Loucy (cell line): ENCODE measurements at regions not wholly inside any gene's neighbourhood (a gene's known extent, or its start where the extent isn't known, plus 50 kb on each side); places are given as distances from the start of the nearest gene placed in this dataset.

ENCODE experiments used
- H2AFZ ChIP-seq: fragments of 200-600 bp; sonication (generic); 2 replicates; pipeline ENCODE4 v1.6.0; 2016; ENCODE audit warnings: antibody characterized with exemption, mild to moderate bottlenecking, low read length, moderate library complexity
- H3F3A ChIP-seq: fragments of 200-600 bp; 2 replicates; pipeline ENCODE4 v1.6.0; 2016; ENCODE audit warnings: antibody characterized with exemption, low read depth, mild to moderate bottlenecking
- H3K27me3 ChIP-seq: fragments of 200-600 bp; sonication (generic); 2 replicates; pipeline ENCODE4 v1.6.1; 2014; ENCODE audit warnings: low read length, mild to moderate bottlenecking; ENCODE audit not compliant: insufficient read depth, poor library complexity, severe bottlenecking
- H3K36me3 ChIP-seq: fragments of 200-600 bp; sonication (generic); 2 replicates; pipeline ENCODE4 v1.6.1; 2016; ENCODE audit warnings: low read length; ENCODE audit not compliant: insufficient read depth
- H3K4me1 ChIP-seq: fragments of 200-600 bp; sonication (generic); 2 replicates; pipeline ENCODE4 v1.5.1; 2014; ENCODE audit warnings: low read length, mild to moderate bottlenecking; ENCODE audit not compliant: insufficient read depth, poor library complexity, severe bottlenecking
- H3K4me2 ChIP-seq: fragments of 200-600 bp; sonication (generic); 2 replicates; pipeline ENCODE4 v1.6.0; 2014; ENCODE audit warnings: antibody characterized with exemption, low read length, low read depth, mild to moderate bottlenecking; ENCODE audit not compliant: poor library complexity, severe bottlenecking
- H3K4me3 ChIP-seq: fragments of 200-600 bp; sonication (generic); 2 replicates; pipeline ENCODE4 v1.5.1; 2014; ENCODE audit warnings: low read length, mild to moderate bottlenecking, mixed read lengths; ENCODE audit not compliant: poor library complexity, severe bottlenecking
- H3K79me2 ChIP-seq: fragments of 200-600 bp; sonication (generic); 2 replicates; pipeline ENCODE4 v1.6.1; 2014; ENCODE audit warnings: low read length; ENCODE audit not compliant: insufficient read depth
- H3K9ac ChIP-seq: fragments of 200-600 bp; sonication (generic); 2 replicates; pipeline ENCODE4 v1.6.0; 2014; ENCODE audit warnings: mild to moderate bottlenecking, low read depth, low read length, moderate library complexity; ENCODE audit not compliant: poor library complexity, severe bottlenecking
- H3K9me2 ChIP-seq: fragments of 200-600 bp; sonication (generic); replicated peaks from 2 replicates; pipeline ENCODE4 v1.6.1; 2016; ENCODE audit warnings: low read depth, low read length, mixed read lengths
- H3K9me3 ChIP-seq: fragments of 200-600 bp; sonication (generic); 2 replicates; pipeline ENCODE4 v1.6.1; 2014; ENCODE audit warnings: mild to moderate bottlenecking, antibody characterized with exemption, low read length, low read depth; ENCODE audit not compliant: insufficient read depth
- H4K20me1 ChIP-seq: fragments of 200-600 bp; sonication (generic); 2 replicates; pipeline ENCODE4 v1.6.0; 2014; ENCODE audit warnings: antibody characterized with exemption, low read length, mild to moderate bottlenecking; ENCODE audit not compliant: insufficient read depth, poor library complexity, severe bottlenecking
- EZH2phosphoT487 ChIP-seq: fragments of 200-600 bp; IDR thresholded peaks from 2 replicates; pipeline ENCODE4 v1.6.1; 2018; ENCODE audit warnings: antibody characterized with exemption, mild to moderate bottlenecking, moderate library complexity, borderline replicate concordance
- TF ChIP-seq, protein P1 (sequence below): fragments of 200-600 bp; sonication (generic); conservative IDR thresholded peaks from 2 replicates; pipeline ENCODE4 v1.5.1; 2014; ENCODE audit warnings: mild to moderate bottlenecking, antibody characterized with exemption, low read length

DNA sequence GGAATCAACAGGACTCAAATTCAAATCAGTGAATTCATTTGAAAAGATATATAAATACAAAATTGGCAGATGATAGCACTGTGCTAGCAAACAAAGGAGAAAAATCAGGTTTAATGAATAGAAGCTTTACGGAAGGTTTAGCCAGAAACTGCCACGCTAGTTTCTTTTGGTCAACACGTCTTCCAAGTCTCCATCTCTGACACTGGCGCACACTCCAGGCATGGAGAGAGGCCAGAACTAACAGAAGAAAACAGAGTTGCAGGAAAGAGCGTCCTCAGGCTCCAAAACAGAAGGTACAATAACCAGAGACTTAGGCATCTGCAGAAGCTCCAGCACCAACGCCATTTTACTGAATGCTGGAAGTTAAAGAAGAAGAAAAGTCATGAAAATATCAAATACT lies 497.3 kb upstream of the FRG1 start:
- H3K4me1 ChIP-seq = no peaks in the 10 kb centered on the region
- peaks cover 6% of the 10 kb centered on the region; the same call in 1 of the 2 replicates for H3K9me3 ChIP-seq
- TF ChIP-seq, protein P1, sequence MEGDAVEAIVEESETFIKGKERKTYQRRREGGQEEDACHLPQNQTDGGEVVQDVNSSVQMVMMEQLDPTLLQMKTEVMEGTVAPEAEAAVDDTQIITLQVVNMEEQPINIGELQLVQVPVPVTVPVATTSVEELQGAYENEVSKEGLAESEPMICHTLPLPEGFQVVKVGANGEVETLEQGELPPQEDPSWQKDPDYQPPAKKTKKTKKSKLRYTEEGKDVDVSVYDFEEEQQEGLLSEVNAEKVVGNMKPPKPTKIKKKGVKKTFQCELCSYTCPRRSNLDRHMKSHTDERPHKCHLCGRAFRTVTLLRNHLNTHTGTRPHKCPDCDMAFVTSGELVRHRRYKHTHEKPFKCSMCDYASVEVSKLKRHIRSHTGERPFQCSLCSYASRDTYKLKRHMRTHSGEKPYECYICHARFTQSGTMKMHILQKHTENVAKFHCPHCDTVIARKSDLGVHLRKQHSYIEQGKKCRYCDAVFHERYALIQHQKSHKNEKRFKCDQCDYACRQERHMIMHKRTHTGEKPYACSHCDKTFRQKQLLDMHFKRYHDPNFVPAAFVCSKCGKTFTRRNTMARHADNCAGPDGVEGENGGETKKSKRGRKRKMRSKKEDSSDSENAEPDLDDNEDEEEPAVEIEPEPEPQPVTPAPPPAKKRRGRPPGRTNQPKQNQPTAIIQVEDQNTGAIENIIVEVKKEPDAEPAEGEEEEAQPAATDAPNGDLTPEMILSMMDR = no peak
- no peak for TF ChIP-seq EZH2phosphoT487
- no peaks in the 10 kb centered on the region for H3F3A ChIP-seq
- H3K9me2 ChIP-seq = no peaks in the 10 kb centered on the region
- no peak overlapping the region for H2AFZ ChIP-seq
- H3K27me3 ChIP-seq = no peaks in the 10 kb centered on the region
- H3K9ac ChIP-seq = no peak overlapping the region
- H3K79me2 ChIP-seq = no peaks in the 10 kb centered on the region
- H4K20me1 ChIP-seq = no peaks in the 10 kb centered on the region
- no peaks in the 10 kb centered on the region for H3K36me3 ChIP-seq
- H3K4me3 ChIP-seq = no peak overlapping the region
- no peak overlapping the region for H3K4me2 ChIP-seq

GRCh38 chr4:189445613-189446012 lies 495.1 kb upstream of the FRG1 start:
- Histone ChIP-seq H3K4me3 (no peak overlapping the region), H3K79me2 (no peaks in the 10 kb centered on the region), H4K20me1 (no peaks in the 10 kb centered on the region), H3K36me3 (no peaks in the 10 kb centered on the region), H3F3A (no peaks in the 10 kb centered on the region), H3K9ac (no peak overlapping the region), H3K4me2 (no peak overlapping the region), H2AFZ (no peak overlapping the region), H3K4me1 (no peaks in the 10 kb centered on the region), H3K9me3 (peaks cover 16% of the 10 kb centered on the region; the same call in 1 of the 2 replicates), H3K27me3 (no peaks in the 10 kb centered on the region), H3K9me2 (no peaks in the 10 kb centered on the region)
- TF ChIP-seq EZH2phosphoT487 = no peak
- TF ChIP-seq, protein P1 = no peak

- Histone ChIP-seq H3K9ac (no peak overlapping the region), H3K79me2 (no peaks in the 10 kb centered on the region), H3K4me2 (no peak overlapping the region), H3K9me3 (no peaks in the 10 kb centered on the region; the same call in 1 of the 2 replicates), H2AFZ (no peak overlapping the region), H3K36me3 (no peaks in the 10 kb centered on the region), H3K9me2 (no peaks in the 10 kb centered on the region), H3F3A (no peaks in the 10 kb centered on the region; the same call in 1 of the 2 replicates), H3K4me1 (no peaks in the 10 kb centered on the region), H3K27me3 (no peaks in the 10 kb centered on the region), H3K4me3 (no peak overlapping the region), H4K20me1 (no peaks in the 10 kb centered on the region)
- no peak for TF ChIP-seq EZH2phosphoT487
- TF ChIP-seq, protein P1 = no peak
Observed at GRCh38 chr4:189463734-189464133, 476.9 kb upstream of the FRG1 start.
